ENCODE measurements at regions not wholly inside any gene's neighbourhood (a gene's known extent, or its start where the extent isn't known, plus 50 kb on each side); places are given as distances from the start of the nearest gene placed in this dataset.

DNA sequence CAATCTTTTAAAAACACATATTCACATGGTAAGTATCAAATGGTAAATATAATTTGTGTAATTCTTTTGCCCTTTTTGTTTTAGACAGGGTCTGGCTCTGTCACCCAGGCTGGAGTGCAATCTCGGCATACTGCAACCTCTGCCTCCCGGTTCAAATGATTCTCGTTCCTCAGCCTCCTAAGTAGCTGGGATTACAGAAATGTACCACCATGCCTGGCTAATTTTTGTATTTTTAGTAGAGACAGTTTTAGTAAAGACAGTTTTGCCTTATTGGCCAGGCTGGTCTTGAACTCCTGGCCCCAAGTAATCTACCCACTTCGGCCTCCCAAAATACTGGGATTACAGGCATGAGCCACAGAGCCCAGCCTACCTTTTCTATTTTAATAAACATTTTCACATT, 182.2 kb downstream of the MYCN start:
- DNase-seq = no peak

- DNase-seq = no peak
Measured at GRCh38 chr2:16121986-16122390, 181.6 kb downstream of the MYCN start.

GRCh38 chr2:16121231-16121985, 181.1 kb downstream of the MYCN start:
- no peak for DNase-seq

DNA sequence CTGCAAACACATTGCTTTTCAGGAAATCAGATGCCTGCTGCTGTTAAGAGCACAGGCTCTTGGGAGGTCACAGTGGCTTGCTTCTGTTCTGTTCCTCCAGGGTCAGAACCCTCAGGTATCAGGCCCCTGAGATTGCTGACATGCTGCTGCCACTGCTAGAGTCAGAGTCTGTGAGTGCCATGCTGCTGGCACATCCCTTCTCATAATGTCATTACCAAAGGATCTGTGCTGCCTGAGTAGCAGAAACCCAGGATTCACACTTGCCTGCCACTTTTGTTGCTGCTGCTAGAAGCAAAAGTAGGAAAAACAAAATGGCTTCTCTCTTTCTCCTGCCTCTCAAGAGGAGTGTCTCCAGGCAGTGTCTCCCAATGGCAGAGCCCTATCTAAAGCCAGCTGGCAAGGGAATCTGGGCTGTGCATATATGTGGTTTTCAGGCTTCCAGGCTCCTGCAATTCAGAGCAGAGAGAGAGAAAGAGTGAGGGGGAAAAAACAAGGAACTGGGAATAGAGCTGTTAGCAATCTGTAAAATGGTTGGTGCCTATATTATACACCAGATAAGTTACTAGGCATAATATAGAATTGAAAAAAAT, 180.3 kb downstream of the MYCN start:
- DNase-seq = no peak

- DNase-seq = no peak
Measured at GRCh38 chr2:16119741-16120140, 179.4 kb downstream of the MYCN start.

DNA sequence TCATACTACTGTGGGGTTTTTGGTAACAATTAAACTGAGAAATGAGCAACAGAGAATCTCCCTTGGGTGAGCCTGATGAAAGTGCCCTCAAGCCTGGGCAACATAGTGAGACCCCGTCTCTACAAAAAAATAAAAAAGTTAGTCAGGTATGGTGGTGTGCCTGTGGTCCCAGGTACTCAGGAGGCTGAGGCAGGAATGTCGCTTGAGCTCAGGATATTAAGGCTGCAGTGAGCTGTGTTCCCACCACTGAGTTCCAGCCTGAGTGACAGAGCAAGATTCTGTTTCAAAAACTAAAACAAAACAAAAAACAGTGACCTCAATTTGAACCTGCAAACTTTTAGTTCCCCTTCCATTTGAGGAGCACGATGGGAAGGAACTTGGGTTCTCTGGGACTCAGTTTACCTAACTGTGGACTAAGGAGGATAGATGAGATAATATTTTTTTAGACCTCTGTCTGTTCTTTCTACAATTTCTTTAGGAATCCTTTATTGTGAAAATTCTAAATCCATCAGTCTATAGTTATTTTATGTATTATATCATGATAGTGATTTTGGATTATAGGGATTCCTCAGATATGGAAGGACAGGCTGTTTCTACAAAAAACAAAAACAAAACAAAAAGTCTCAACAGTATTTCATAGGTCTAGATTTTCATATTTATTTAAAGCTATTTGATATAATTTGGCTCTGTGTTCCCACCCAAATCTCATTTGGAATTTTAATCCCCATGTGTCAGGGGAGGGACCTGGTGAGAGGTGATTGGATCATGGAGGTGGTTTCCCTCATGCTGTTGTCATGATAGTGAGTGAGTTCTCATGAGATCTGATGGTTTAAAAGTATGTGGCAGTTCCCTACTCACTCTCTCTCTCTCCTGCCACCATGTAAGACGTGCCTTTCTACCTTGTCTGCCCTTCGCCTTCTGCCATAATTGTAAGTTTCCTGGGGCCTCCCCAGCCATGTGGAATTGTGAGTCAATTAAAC, 178.6 kb downstream of the MYCN start:
- no peak for DNase-seq

- no peak for DNase-seq
Measured at GRCh38 chr2:16117791-16118610, 177.7 kb downstream of the MYCN start.

GRCh38 chr2:16117021-16117700, 176.8 kb downstream of the MYCN start:
- DNase-seq = no peak

DNA sequence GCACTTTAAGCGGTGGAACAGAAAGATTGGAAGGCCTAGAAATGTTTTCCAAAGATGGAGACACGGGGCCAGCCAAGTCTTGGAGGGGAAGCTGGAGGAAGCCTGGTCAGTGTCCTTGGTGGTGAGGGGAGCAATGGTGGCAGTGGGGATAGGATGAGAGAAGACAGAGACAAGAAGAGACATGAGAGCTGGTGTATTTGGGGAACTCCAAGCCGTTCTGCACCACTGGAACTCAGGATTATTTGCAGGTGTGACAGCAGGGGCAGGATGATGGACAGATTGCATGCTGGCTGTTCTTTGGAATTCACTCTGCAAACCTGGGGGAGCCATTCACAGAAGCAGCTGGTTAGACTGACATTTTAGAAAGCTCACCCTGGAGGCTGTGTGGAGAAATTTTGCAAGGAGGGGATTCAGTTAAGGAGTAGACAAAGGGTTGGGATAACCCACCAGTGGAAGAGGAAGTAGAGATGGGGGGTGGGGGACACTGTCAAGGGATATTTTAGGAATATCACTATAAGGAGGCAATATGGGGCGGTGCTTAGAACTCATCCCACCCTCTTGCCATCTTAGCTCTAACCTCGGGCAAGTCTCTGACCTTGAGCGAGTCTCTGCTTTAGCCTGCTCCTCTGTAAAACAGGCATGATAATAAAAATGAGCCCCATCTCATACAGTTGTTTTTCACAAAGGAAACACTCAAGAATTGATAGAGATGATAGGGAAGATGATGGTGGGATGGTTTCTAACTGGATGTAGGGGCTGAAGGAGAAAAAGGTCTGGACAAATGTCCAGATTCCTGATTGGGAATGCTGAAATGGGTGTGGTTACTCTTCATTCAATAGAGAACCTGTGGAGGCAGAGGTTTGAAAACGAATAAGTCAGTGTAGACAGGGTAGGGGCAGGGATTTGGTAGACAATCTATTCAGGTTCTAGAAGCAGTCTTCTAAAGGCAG, 175.8 kb downstream of the MYCN start:
- no peak for DNase-seq

DNA sequence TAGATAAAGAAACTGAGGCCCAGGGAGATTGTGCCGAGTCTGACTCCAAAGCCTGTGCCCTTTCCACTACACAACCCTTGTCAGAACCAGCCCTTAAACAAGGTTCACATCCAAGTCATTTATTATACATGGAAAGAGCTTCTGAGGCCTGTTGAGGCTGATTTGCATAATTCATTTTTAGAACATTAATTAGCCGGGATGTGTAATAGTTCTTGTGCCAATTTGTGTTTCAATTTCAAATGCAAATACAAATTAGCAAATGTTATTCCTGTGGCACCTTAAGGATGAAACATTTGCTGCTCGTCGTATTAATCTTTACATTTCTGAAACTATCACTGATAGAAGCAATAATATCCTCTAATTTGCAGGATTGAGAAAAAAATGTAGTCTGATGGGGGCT, 174.9 kb downstream of the MYCN start:
- DNase-seq = no peak

GRCh38 chr2:16114836-16115235, 174.5 kb downstream of the MYCN start:
- DNase-seq = peak; percentile 38

DNA sequence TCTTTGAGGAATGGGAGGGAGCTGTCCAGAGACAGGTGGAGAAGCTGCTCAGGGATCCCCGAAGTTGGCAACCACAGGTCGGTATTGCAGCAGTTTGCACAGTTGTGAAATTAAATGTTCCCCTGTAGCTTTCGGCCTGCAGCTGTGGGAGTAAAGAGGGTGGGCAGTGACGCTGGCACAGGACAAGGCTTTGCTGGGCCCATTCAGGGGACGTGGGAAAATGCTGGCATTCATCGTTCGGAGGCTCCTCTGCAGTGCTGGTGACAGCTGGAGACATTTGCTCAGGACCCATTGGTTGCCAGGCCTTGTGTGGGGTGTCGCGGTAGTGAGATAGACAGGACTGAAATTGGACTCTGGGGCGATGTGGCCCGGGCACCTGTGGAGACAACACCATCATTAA, 173.7 kb downstream of the MYCN start:
- no peak for DNase-seq

DNA sequence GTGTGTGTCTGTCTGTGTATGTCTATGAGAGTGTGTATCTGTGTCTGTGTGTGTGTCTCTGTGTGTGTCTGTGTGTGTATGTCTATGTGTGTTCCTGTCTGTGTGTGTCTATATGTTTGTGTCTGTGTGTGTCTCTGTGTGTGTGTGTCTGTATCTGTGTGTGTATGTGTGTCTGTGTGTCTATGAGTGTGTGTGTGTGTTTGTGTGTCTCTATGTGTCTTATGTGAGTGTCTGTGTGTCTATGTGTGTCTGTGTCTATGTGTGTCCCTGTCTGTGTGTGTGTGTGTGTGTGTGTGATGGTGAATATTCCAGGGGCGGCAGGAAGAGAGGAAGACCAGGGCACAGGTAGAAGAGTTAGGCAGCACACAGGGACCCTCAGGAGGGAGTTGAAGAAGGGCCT, 173.2 kb downstream of the MYCN start:
- no peak for DNase-seq

DNA sequence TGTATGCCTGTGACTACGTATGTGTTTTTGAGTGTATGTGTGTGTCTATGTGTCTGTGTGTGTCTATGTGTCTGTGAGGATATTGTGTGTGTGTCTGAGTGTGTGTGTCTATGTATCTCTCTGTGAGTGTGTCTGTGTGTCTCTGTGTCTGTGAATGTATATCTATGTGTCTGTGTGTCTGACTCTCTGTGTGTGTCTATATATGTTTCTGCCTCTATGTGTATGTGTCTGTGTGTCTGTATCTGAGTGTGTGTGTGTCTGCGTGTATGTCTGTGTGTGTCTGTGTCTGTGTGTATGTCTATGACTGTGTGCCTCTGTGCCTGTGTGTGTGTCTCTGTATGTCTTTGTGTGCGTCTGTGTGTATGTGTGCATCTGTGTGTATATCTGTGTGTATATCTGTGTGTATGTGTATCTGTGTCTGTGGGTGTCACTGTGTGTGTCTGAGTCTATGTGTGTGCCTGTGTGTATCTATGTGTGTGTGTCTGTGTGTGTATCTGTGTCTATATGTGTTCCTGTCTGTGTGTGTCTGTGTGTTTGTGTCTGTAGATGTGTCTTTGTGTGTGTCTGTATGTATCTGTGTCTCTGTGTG, 172.7 kb downstream of the MYCN start:
- no peak for DNase-seq

DNA sequence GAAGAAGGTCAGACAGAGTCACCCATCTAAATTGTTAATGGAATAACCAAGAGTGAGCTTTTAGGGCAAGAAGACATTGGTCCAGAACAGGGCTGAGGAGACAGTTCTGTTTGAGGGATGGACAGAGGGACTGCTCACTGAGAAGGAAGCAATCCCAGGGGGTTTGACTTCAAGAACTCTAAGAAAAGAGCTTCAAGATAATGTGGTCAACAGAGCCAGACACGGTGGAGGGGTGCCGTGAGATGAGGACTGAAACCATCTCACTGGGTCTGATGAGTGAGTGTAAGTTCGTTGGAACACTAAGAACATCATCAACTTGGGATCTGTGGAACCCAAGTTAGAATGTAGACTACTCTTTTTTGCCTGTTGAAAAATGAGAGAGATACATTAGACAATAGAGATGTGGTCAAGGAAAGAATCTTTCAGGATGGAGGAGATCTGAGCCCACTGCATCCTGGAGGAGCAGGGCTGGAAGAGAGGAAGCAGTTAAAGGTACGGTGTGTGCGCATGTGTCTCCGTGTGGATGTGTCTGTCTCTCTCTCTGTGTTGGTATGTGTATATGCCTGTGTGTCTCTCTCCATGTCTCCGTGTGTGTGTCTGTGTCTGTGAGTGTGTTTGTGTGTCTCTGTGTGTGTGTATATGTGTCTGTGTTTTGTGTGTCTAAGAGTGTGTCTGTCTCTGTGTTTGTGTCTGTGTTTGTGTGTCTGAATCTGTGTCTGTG, 172.1 kb downstream of the MYCN start:
- DNase-seq = no peak

GRCh38 chr2:16111838-16112210, 171.5 kb downstream of the MYCN start:
- DNase-seq = no peak

DNA sequence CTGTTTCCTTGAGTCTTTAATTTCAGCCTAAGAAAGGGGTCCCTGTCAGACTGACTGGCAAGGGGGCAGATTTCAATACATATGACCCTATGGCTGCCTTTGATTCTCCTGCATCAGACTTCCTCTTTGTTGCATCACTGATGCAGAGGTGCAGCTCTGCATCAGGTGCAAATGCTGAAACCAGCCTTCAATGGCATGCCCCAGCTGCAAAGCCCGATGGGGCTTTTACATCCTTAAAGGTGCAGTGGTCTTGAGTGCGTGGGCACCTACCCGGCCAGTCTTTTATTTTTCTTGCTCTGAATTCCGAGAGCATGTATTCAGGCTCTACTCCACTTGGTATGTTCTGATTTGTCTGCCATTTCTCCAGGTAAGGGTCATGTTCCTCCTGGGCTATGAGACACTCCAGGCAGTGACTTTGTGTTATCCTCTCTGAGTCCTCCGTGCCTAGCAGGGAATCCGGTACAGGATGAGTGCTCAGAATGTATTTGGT, 169.5 kb downstream of the MYCN start:
- no peak for DNase-seq

DNA sequence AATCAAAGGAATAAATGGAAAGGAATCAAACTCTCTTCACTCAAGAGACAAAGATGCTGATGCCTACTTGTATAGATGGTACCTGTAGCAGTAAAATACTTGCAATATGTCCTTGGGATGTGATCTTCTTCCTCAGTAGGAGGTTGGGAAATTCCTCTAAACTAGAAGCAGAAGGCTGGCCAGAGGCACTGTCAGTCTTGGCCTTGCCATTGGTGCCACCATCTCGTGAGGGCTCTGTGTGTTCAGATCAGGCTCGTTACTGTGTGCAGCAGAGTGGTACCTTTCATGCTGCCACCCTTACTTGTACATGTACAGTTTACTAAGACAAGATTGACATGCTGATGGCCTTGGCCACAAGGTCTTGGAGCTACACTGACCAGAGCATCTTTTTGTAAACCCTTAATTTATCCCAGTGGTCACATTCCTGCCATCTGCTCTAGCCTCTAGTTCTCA, 169.0 kb downstream of the MYCN start:
- no peak for DNase-seq

GRCh38 chr2:16107246-16107645, 166.9 kb downstream of the MYCN start:
- DNase-seq = no peak
